Mucosa of descending colon (tissue), 3 donors: ENCODE measurements at regions not wholly inside any gene's neighbourhood (a gene's known extent, or its start where the extent isn't known, plus 50 kb on each side); places are given as distances from the start of the nearest gene placed in this dataset.

Experiments used
- ATAC-seq: fragments of 200-7000 bp; cut with Tn5 transposase; one replicate; pipeline ENCODE4 v1.9.1; 2020; ENCODE audit warnings: mild to moderate bottlenecking, moderate library complexity
- DNase-seq, 3 donors: peaks; one replicate each; pipeline ENCODE4 v3.0.0-alpha.2; 2020
- H3K36me3 ChIP-seq: fragments of 200-600 bp; one replicate; pipeline ENCODE4 v1.8.0; 2021; ENCODE audit warnings: low read depth, mild to moderate bottlenecking
- H3K4me1 ChIP-seq: fragments of 200-600 bp; one replicate; pipeline ENCODE4 v1.8.0; 2021; ENCODE audit warnings: low read depth, mild to moderate bottlenecking
- H3K4me3 ChIP-seq: fragments of 200-600 bp; one replicate; pipeline ENCODE4 v1.8.0; 2021; ENCODE audit warnings: mild to moderate bottlenecking
- H3K9me3 ChIP-seq: fragments of 200-600 bp; one replicate; pipeline ENCODE4 v1.8.0; 2021; ENCODE audit warnings: mild to moderate bottlenecking
- CTCF ChIP-seq: fragments of 200-600 bp; IDR thresholded peaks from one replicate; pipeline ENCODE4 v1.8.0; 2022; ENCODE audit warnings: antibody characterized with exemption, mild to moderate bottlenecking
- intact Hi-C, 2 donors: fragments of 100-400 bp; cut with DNase I in 1 of 2; cut with micrococcal nuclease in 1 of 2; formaldehyde crosslinking; loops; one replicate each; pipeline versions ENCODE4 v1.11.0 to v1.11.1; 2022; cut with DNase I, micrococcal nuclease
- donor health status: DM: no; HTN: no; CAD: no; lungs with moderate emphysema.
- donor health status: DM: no; HTN: no; CAD: no.
- donor health status: DM: no; HTN: yes; CAD: no.

DNA sequence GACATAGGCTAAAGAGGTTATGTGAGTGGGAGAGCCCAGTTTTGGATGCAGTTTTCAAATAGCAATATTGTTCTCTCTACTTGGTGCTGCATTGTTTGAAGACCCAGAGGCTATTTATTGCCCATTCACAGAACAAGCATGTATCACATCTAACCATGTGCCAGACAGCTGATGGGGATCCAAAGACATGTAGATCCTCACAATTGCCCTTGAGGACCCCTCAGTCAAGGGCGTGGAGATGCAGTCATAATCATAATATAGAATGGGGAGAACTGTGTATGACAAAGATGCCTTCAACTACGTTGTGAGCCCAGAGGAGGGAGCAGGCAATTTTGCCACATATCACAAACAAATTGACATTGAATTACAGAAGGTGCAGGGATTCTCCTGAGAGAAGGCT is 70.5 kb downstream of the NHLRC3 start:
- no peak for TF ChIP-seq CTCF
- no peaks in the 10 kb centered on the region for H3K36me3 ChIP-seq
- no peaks in the 10 kb centered on the region for H3K9me3 ChIP-seq
- intact Hi-C loops, result no loop called here
- ATAC-seq (no peak), DNase-seq (no peak)
- no peak overlapping the region for H3K4me3 ChIP-seq
- H3K4me1 ChIP-seq, result no peaks in the 10 kb centered on the region

DNA sequence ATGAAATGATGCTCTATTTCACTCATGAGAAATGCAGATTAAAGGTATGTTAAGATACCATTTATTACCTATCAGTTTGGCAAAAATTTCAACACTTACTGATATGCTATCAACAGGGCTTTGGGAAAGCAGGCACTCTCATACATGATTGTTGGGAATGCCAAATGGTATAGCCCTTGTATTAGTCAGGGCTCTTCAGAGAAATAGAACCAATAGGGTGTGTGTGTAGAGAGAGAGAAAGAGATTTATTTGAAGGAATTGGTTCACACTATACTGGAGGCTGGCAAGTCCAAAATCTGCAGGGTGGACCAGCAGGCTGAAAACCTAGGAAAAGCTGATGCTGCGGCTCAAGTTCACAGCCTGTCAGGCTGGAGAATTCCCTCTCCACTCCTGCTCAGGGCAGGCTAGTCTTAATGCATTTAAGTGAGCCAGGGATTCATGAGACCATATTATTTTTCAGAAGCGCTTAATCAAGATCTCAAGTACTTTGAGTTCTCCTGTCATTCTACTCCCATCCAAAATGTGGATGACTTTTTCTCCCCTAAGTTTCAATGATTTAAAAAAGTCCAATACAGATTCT is 72.4 kb downstream of the NHLRC3 start:
- no peak for ATAC-seq
- no peak for TF ChIP-seq CTCF
- H3K36me3 ChIP-seq, result no peaks in the 10 kb centered on the region
- no peaks in the 10 kb centered on the region for H3K9me3 ChIP-seq
- H3K4me1 ChIP-seq, result no peaks in the 10 kb centered on the region
- no peak overlapping the region for H3K4me3 ChIP-seq
- no peak for DNase-seq
- intact Hi-C loops, result no loop called here

GRCh38 chr13:39111145-39111544 is 72.9 kb downstream of the NHLRC3 start:
- Histone ChIP-seq H3K36me3 (no peaks in the 10 kb centered on the region), H3K9me3 (no peaks in the 10 kb centered on the region), H3K4me1 (no peaks in the 10 kb centered on the region), H3K4me3 (no peak overlapping the region)
- TF ChIP-seq CTCF, result no peak
- intact Hi-C loops, result no loop called here
- DNase-seq (no peak), ATAC-seq (no peak)

GRCh38 chr13:39119422-39119821 is 81.2 kb downstream of the NHLRC3 start:
- ATAC-seq (no peak), DNase-seq (no peak)
- no peak overlapping the region for H3K4me3 ChIP-seq
- H3K4me1 ChIP-seq, result no peaks in the 10 kb centered on the region
- no peaks in the 10 kb centered on the region for H3K9me3 ChIP-seq
- intact Hi-C loops, result no loop called here
- TF ChIP-seq CTCF, result no peak
- H3K36me3 ChIP-seq, result no peaks in the 10 kb centered on the region

GRCh38 chr13:39123578-39123977 is 85.3 kb downstream of the NHLRC3 start:
- no peak for DNase-seq
- Histone ChIP-seq H3K9me3 (no peaks in the 10 kb centered on the region), H3K4me3 (no peak overlapping the region), H3K4me1 (no peaks in the 10 kb centered on the region), H3K36me3 (no peaks in the 10 kb centered on the region)
- ATAC-seq, result no peak
- intact Hi-C loops, result no loop called here
- no peak for TF ChIP-seq CTCF

DNA sequence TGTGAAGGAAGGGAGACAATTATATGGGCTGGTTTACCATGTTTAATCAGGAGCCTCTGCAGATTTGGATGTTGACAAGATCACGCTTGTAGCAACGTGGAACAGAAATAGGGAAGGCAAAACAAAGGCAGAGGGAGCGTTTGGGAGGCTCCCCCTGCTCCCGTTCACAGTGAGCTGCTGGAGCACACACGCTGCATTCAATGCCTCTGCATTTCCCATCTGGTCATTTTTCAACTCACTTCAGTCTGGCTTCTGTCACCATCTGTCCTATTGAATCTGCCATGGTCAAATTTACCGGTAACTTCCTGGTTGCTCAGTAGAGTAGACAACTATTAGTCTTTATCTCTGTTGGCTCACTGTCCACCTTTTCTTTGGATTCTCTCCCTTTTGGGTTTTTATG is 91.0 kb downstream of the NHLRC3 start:
- Histone ChIP-seq H3K9me3 (no peaks in the 10 kb centered on the region), H3K36me3 (no peaks in the 10 kb centered on the region), H3K4me1 (no peaks in the 10 kb centered on the region), H3K4me3 (no peak overlapping the region)
- intact Hi-C loops, result no loop called here
- DNase-seq, result no peak
- no peak for TF ChIP-seq CTCF
- ATAC-seq, result no peak
